ENCODE measurements at regions not wholly inside any gene's neighbourhood (a gene's known extent, or its start where the extent isn't known, plus 50 kb on each side); places are given as distances from the start of the nearest gene placed in this dataset.

DNA sequence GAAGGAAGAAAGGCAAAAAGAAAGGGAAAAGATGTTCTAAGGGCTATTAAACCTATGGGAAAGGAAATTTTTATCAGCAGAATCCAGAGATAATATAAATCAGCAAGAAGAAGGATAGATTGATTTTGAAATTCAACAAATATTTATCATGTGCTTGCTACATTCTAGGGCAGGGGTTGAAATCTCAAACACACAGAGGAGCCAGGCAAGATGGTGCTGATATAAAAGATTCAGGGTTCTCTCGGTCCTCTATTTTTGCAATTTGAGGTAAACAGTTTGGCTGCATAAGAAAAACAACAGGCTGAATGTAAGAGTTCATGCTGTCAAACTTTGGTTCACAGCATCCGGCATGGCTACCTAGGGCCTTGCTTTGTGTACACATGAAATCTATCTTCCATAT is 109.6 kb upstream of the BMP2 start:
- DNase-seq, result no peak

- no peak for DNase-seq
These were observed 110.4 kb upstream of the BMP2 start for GRCh38 chr20:6657111-6657510.

- no peak for DNase-seq
These were observed 112.8 kb upstream of the BMP2 start for GRCh38 chr20:6654513-6655252.

DNA sequence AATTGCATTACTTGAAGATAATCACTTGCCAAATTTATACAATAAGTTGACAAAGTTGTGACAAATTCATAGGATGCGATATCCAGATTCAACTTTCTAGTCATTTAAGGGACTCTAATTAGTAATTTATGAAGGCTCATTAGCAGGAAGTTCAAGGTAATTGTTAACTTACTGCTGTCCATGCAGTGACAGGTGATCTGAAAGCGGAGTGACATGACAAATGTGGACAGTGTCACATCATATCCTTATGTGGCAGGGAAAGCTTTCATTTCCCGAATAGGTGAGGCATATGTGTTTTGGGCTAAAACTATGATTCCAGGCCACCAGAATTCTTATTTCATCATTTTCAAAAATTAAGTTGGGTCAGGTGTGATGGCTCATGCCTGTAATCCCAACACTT is 115.9 kb upstream of the BMP2 start:
- no peak for DNase-seq

GRCh38 chr20:6651016-6651415 is 116.5 kb upstream of the BMP2 start:
- no peak for DNase-seq

DNA sequence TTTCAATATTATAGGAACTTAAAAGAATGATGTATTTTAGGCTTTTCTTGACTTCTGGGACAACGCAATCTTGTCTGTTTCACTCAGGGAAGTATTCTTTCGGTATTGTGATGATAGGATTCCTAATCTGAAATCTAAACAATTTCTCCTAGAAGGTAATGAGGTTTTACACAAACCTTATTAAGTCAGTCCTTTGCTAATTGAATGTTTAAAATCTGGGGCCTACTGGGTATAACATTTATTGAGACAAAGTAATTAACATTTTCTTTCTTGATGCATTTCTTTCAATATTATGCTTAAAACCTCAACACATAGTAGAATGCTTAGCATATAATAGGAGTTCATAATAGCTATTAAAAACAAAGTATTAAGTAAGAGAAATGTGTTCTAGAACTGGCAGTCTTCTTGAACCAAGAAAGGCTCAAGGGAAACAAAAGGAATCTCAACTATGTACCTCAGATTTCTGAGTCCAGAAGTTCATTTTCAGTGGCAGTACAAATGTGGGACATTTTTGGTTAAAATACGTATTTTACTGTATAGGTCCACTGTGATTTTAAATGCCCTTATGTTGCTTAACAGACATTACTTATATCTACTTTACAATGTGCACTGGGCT is 121.4 kb upstream of the BMP2 start:
- no peak for DNase-seq

DNA sequence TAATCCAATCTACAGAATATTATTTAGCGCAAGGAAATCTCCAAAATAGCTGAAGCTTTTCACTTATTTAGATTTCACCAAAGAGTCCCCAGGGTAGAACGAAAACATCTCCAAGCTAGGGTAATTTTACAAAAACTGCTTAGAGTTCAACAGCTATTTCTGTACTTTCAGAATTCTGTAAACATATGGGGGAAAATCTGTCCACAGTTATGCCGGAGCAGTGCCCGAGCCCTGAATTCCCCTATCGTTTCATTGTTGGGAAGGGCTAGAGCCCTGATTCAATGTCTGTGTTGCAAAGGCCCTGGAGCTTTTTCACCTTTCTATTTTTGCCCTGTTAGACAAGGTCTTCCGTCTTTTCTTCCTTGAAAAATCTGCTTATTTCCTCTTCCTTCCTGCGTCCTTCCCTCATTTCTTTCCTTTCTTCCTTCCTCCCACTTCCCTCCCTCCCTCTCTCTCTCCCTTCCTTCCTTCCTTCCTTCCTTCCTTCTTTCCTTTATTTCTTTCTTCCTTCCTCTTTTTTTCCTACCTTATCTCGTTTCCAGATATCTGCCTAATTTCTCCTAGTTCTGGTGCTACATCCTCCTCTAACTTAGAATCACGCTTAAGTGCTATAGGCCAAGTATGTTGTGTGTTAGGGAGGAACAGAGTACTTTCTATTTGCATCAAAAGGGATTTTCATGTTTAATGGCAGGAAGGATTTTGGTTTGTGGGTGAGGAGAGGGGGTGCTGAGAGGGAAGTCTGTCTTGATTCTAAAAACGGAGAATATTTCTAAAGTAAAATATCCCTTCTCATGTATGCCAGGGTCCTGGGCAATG is 122.5 kb upstream of the BMP2 start:
- no peak for DNase-seq

DNA sequence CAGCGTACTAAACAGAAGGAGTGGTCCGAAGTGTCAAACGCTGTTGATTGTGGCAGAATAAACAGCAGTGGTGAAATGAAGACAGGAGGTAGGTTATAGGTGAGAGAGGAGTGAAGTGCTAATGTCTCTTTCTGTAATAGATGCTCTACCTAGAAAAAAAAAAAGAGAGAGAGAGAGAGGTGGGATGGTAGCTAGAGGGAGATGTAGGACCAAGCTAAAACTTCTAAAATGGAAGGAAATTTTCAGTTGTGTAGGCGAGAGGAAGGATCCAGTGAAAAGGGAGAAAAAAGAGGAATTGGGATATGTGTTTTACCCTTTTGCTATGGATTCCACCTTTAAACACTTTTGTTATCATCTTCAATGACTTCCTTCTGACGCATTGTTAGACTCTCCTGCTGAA is 126.5 kb upstream of the BMP2 start:
- DNase-seq, result no peak

- DNase-seq, result no peak
These were observed 130.3 kb upstream of the BMP2 start for GRCh38 chr20:6637160-6637579.

GRCh38 chr20:6636209-6637159 is 131.0 kb upstream of the BMP2 start:
- peak; percentile 7 for DNase-seq

- DNase-seq, result no peak
These were observed 132.3 kb upstream of the BMP2 start for GRCh38 chr20:6635034-6635736.

DNA sequence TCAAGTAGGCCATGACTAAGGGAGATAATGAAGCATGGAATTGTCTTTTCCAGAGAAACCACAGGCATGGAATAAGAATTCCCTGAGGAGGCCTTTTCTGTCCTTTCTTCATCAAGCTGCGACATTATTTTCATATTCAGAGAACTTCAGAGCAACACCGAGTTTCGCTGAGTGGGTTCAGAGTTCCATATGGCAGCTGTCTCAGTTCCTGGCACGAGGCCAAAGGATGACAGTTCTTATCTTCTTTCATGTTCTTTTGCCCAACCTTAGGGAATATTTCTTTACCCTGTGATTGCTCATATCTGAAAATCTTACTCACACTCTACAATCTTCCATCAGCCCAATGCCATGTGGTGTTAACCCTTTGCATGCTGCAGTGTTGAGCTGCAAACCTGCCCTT is 135.3 kb upstream of the BMP2 start:
- DNase-seq, result no peak

DNA sequence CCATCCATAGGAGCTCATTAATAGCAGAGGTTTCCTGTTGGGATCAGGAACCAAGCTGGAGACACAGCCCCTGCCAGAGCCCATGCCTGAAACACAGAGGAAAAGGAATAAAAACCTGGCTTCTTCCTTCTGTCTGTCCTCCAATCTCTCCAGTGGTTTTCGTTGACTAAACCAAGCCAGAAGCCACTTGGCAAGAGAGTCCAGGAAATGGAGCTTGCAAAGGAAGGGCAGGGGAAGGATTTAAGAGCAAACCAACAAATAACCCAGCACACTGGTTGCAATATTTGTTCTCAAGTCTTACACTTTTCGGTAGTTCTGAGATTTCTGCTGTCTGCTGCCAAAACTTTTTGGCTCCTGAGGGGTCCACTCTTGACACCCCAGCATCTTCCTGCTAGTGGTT is 137.0 kb upstream of the BMP2 start:
- DNase-seq, result no peak

- DNase-seq, result no peak
These were observed 137.9 kb upstream of the BMP2 start for GRCh38 chr20:6629564-6629963.

DNA sequence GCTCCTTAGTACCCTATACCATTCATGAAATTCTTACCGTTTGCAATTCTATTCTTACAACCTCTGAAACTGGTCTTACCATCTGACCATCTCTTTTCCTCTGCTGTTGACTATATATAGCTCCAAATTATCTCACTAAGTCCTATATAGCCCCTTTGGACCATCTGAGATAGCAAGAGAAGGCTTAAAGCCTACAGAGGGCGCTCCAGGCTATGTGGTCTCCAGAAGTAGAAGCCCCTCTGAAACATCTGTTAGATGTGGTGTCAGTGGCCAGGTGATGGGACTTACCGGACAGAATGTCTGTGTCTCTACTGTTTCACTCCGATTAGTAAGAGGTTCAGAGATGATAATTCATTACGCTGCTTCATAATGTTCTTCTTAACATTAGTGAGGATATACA is 140.7 kb upstream of the BMP2 start:
- DNase-seq, result no peak

GRCh38 chr20:6623989-6624388 is 143.5 kb upstream of the BMP2 start:
- no peak for DNase-seq

DNA sequence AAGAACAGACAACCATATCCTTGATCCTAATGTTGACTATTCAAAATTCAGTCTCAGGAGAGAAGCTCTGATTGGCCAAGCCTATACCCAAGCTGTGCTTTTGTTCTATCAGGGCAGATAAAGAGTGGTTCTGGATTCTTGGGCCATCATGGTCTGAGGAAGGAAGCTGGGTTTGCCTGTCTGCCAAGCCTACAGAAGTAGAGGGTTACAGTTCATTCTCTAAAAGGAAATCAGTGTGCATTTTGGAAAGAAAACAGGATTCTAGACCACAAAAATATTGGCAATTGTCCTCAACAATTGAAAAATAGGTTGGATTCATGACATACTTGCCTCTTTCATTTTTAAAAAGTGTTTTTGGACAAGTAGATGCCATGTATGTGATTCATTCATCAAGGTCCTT is 145.4 kb upstream of the BMP2 start:
- DNase-seq, result no peak

- no peak for DNase-seq
These were observed 149.4 kb upstream of the BMP2 start for GRCh38 chr20:6618051-6618450.

GRCh38 chr20:6616421-6616820 is 151.1 kb upstream of the BMP2 start:
- DNase-seq, result no peak

GRCh38 chr20:6614836-6615235 is 152.7 kb upstream of the BMP2 start:
- no peak for DNase-seq

DNA sequence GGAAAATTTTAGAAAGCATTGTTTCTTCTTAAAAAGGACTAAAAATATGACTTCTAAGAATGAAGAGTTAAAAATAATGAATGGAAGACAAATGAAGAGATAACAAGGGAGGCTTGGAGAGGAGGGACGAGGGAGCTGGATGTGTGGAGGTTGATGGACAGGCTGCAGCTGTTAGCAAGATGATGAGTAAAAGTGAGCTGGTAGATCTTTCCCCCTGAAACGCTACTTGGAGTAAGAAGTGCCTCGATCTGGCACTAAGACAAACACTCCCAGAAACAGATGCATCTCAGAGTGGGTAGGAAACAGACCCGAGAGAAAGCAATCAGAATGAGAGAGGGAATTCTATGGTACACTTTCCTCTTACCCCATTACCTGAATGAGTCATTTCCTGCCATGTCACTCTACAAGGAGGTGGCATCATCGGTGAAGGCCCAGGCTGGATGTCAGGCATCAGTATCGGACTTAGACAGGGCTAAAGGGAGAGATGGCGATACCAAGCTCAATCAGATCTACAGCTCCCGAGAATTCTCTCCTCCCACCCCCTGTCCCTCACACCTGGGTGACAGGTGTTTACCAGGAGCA is 154.1 kb upstream of the BMP2 start:
- no peak for DNase-seq

DNA sequence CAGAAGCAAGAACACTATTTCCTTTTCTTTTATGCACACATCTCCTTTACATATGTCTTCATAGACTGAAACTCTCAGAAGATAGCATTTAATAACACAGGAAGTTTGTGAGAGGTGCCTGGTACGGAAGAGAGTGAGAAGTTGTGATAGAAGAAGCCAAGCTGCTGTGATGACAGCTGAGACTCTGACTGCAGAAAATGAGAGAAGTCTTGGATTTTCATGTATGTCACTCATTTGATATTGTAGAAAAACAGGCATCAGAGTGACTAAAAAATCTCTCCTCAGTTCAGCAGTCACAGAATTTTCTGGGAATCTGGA is 154.9 kb upstream of the BMP2 start:
- DNase-seq, result no peak

All from KG1 (cell line).